ENCODE measurements at regions not wholly inside any gene's neighbourhood (a gene's known extent, or its start where the extent isn't known, plus 50 kb on each side); places are given as distances from the start of the nearest gene placed in this dataset.

- TF ChIP-seq, protein P1, sequence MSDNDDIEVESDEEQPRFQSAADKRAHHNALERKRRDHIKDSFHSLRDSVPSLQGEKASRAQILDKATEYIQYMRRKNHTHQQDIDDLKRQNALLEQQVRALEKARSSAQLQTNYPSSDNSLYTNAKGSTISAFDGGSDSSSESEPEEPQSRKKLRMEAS (IDR thresholded peaks at IDR 0.05; ENCODE audit: low read depth): no peak
- TF ChIP-seq, protein P2, sequence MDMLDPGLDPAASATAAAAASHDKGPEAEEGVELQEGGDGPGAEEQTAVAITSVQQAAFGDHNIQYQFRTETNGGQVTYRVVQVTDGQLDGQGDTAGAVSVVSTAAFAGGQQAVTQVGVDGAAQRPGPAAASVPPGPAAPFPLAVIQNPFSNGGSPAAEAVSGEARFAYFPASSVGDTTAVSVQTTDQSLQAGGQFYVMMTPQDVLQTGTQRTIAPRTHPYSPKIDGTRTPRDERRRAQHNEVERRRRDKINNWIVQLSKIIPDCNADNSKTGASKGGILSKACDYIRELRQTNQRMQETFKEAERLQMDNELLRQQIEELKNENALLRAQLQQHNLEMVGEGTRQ (IDR thresholded peaks at IDR 0.05; ENCODE audit: borderline replicate concordance, low read depth, low read length): no peak
- TF ChIP-seq CTCF (IDR thresholded peaks at IDR 0.05) (no peak), TCF12 (IDR thresholded peaks at IDR 0.05) (no peak), POLR2AphosphoS5 (IDR thresholded peaks at IDR 0.05; ENCODE audit: low read depth, low read length) (no peak), EZH2phosphoT487 (IDR thresholded peaks at IDR 0.05; ENCODE audit: borderline replicate concordance, low read depth) (no peak), JUND (IDR thresholded peaks at IDR 0.05) (no peak), TAF1 (IDR thresholded peaks at IDR 0.05; ENCODE audit: borderline replicate concordance, low read depth, low read length) (no peak), RCOR1 (IDR thresholded peaks at IDR 0.05; ENCODE audit: low read length) (no peak), PBX3 (IDR thresholded peaks at IDR 0.05) (no peak)
- TF ChIP-seq, protein P3, sequence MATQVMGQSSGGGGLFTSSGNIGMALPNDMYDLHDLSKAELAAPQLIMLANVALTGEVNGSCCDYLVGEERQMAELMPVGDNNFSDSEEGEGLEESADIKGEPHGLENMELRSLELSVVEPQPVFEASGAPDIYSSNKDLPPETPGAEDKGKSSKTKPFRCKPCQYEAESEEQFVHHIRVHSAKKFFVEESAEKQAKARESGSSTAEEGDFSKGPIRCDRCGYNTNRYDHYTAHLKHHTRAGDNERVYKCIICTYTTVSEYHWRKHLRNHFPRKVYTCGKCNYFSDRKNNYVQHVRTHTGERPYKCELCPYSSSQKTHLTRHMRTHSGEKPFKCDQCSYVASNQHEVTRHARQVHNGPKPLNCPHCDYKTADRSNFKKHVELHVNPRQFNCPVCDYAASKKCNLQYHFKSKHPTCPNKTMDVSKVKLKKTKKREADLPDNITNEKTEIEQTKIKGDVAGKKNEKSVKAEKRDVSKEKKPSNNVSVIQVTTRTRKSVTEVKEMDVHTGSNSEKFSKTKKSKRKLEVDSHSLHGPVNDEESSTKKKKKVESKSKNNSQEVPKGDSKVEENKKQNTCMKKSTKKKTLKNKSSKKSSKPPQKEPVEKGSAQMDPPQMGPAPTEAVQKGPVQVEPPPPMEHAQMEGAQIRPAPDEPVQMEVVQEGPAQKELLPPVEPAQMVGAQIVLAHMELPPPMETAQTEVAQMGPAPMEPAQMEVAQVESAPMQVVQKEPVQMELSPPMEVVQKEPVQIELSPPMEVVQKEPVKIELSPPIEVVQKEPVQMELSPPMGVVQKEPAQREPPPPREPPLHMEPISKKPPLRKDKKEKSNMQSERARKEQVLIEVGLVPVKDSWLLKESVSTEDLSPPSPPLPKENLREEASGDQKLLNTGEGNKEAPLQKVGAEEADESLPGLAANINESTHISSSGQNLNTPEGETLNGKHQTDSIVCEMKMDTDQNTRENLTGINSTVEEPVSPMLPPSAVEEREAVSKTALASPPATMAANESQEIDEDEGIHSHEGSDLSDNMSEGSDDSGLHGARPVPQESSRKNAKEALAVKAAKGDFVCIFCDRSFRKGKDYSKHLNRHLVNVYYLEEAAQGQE (IDR thresholded peaks at IDR 0.05; ENCODE audit: low read depth, low read length): no peak
These were observed 1325.0 kb upstream of the GOT2 start for GRCh38 chr16:60059141-60059540.

All from SK-N-SH (cell line).